Activated naive CD4-positive, alpha-beta T cell treated with Interleukin-2 at 50 U/mL for 16 hours (primary cell): ENCODE measurements at regions not wholly inside any gene's neighbourhood (a gene's known extent, or its start where the extent isn't known, plus 50 kb on each side); places are given as distances from the start of the nearest gene placed in this dataset.
"Not testable (repeated sequence)": the region's sequence is repeated elsewhere in the genome, so short reads cannot be mapped to it uniquely, and the experiment has no call there.

Source experiments
- DNase-seq: peaks from one replicate; pipeline ENCODE4 v3.0.0-alpha.2; 2020

- DNase-seq = no peak
Observed at GRCh38 chr6:85069577-85069976, 305.2 kb upstream of the TBX18 start.

GRCh38 chr6:85068221-85068620 lies 303.8 kb upstream of the TBX18 start:
- no peak for DNase-seq

- DNase-seq = no peak
Observed at GRCh38 chr6:85066266-85066665, 301.9 kb upstream of the TBX18 start.

DNA sequence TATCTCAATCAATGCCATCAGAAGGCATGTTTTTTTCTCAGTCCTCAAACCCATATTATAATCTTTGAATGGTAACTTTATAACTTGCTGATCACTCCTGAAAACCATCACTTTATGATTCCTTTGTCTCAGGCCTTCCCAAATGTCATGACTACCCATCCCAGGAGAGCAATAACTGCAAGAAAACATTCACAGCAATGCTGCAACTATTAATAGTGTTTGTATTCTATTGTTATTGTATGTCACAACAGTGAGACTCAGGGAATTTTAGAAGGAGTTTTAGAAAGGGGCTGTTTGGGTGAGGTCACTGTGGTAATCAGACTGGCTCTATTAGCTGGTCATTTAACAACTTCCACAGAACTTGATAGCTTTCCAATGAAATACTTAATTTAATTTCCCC lies 301.4 kb upstream of the TBX18 start:
- no peak for DNase-seq

DNA sequence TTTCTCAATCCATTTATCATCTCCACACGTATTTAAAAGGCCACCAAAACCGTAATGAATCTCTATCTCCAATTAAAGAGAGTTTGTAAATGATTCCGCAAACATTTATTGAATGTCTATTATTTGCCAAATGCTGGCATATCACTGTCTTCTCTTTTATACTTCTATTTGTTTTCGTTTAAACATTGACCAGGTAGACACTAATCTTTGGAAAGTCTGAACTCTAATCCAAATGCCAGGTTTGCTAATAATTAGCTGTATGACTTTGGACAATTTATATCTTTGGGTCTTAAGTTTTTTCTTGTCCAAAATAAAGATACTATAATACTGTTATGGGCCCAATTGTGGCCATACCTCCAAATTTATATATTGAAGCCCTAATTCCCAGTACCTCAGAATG lies 299.2 kb upstream of the TBX18 start:
- DNase-seq = no peak

DNA sequence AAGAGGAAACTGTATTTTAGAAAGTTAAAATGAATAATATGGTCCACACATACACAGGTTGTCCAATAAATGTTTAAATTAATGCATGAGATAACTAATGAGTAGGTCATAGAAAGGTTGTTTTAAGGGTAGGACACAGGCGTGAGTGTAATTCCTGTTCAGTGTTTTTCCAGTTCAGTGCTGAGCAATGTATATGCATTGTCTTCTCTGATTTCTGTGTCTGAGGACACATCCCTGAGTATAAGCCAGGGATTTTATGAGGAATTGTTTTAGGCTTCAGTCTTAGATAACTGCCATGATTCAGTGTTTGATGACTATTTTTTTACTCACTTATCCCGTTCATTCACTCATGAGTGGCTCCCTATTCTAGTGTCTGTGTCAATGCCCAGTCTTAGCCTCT lies 298.5 kb upstream of the TBX18 start:
- DNase-seq = no peak

- no peak for DNase-seq
Observed at GRCh38 chr6:85058806-85059205, 294.4 kb upstream of the TBX18 start.

GRCh38 chr6:85050149-85050548 lies 285.8 kb upstream of the TBX18 start:
- DNase-seq = no peak

DNA sequence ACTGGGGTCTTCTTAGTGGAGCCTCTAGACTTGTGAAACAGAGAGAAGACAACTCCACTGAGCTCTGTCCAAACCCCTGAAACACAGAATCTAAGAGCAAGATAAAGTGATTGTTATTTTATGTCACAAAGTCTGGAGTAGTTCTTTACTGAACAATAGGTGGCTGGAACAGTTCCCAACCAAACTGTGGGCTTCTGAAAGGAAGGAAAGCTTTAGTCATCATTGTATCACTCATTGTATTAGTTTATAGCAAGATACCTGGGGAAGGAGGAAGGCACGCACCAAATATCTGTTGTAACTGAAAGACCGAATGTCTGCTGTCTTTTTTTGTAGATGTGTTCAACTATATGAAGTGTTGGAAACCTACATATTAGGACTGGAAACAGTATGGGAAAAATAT lies 284.9 kb upstream of the TBX18 start:
- DNase-seq = no peak

GRCh38 chr6:85047818-85048217 lies 283.4 kb upstream of the TBX18 start:
- DNase-seq = no peak

GRCh38 chr6:85045767-85046166 lies 281.4 kb upstream of the TBX18 start:
- not testable (repeated sequence) for DNase-seq

GRCh38 chr6:85044361-85044760 lies 280.0 kb upstream of the TBX18 start:
- no peak for DNase-seq

- DNase-seq = no peak
Observed at GRCh38 chr6:85041376-85041775, 277.0 kb upstream of the TBX18 start.

DNA sequence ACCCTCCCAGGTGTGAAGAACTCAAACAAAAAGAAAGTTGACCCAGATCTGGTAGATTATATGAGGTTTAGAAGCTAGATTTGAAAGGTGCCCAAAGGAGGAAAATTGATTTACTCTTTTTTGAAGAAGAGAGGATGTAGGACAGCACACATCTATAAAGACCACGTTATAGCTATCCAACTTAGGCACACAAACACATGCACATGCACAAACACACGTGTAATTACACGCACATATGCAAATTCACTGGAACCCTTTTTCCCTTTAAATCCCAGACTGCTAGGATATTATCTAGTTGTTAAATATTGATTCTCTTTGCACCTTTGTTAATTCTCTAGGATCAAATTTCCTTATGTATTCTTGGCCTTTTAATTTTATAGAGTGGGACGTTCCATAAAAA lies 272.8 kb upstream of the TBX18 start:
- DNase-seq = no peak

GRCh38 chr6:85035766-85036165 lies 271.4 kb upstream of the TBX18 start:
- no peak for DNase-seq

DNA sequence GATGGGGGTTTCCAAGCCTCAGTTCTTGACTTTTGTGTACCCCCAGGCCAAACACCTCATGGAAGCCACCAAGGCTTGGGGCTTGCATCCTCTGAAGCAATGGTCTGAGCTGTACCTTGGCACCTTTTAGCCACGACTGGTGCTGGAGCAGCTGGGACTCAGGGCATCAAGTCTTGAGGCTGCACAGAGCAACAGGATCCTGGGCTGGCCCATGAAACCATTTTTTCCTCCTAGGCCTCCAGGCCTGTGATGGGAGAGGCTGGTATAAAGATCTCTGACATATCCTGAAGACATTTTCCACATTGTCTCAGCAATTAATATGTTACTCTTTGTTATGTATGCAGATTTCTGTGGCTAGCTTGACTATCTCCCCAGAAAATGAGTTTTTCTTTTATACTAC lies 269.1 kb upstream of the TBX18 start:
- no peak for DNase-seq

GRCh38 chr6:85026021-85026420 lies 261.6 kb upstream of the TBX18 start:
- no peak for DNase-seq

DNA sequence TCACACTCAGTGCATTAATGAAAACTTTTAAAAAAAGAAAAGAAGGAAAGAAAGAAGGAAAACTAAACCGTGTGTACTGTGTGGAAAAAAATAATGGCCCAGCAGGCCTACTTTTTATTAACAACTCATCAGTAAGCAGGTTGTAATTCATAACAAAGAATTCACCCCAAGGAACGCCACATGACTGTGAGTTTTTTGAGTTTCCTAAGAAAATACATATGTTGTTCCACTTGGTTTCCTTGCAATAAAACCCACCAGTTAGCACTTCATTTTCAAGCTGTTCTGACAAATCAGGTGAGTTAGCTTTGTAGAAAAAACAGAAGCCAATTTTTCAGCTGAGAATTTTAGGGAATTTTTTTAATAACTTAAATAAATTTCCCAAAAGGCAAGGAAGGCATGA lies 259.3 kb upstream of the TBX18 start:
- no peak for DNase-seq

DNA sequence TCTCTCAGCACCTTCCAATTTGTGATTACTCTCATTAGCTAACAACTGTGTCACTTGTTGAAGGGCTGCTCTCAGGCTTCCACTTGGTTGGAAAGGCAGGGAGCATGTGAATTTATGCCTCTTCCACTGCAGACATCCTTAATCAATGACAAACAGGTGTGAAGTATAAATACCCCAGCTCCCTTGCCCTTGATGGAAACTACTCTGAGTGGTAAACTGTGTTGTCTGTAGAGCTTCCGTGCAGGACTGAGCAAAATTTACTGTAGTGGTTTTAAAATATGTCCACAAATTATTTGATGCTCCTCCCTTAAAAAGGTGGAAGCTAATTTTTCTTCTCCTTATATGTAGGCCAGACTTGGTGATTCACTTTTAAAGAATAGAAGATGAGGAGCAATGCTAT lies 253.0 kb upstream of the TBX18 start:
- no peak for DNase-seq

DNA sequence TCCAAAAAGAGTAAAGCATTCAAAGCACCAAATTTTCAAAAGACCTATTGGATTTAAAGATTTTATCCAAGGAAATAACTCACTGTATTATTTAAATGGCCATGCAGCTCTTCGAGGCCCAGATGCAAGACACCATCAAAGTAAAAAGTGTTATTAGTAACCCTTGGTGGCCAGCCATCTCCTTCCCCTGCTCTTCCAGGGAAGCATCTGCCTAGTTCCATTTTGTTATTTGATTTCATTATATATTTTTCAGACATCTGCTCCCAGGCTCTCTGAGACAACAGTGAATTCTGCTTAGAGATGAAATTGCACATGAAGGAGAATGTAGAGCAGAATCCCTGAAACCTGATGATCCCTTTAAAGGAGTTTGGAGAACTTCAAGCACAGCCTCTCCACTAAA lies 252.3 kb upstream of the TBX18 start:
- DNase-seq = no peak

GRCh38 chr6:85015396-85015990 lies 251.1 kb upstream of the TBX18 start:
- no peak for DNase-seq

DNA sequence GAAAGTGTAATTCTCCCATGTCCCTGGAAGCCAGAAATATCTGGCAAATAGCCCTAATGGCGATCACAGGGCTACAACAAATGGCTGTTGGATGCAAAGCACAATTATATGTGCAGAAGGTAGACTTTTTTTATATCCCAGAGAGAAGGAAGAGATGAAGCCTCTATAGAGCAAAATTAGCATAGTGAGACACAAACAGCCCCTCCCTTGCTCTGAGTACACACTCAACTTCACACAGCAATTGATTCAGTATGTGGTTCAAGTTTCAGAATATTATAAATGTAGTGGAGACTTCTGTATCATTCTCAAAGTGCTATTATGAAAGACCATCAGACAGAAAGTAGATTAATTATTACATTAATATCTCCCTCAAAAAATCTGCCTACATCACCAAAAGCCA lies 246.5 kb upstream of the TBX18 start:
- DNase-seq = no peak

GRCh38 chr6:85008296-85009009 lies 244.1 kb upstream of the TBX18 start:
- no peak for DNase-seq

DNA sequence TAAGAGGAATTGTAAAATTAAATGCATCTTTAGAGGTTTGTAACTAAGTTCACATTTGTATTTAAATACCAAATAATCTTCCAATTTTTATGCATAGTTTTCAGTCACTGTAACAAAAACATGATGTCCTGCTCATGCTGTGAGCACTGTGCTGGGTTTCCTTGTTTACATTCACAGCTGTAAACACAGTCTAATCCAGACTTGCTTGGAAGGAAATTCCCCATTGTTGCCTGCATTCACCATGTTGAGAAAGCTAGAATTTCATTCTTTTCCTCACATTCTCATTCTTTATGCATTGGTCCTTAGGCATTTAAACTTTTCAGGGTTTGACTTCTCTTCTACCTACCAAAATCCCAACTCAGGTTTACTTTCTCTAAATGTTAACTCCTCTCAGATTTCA lies 242.0 kb upstream of the TBX18 start:
- no peak for DNase-seq

- DNase-seq = no peak
Observed at GRCh38 chr6:85005494-85005893, 241.1 kb upstream of the TBX18 start.
